ENCODE measurements at regions not wholly inside any gene's neighbourhood (a gene's known extent, or its start where the extent isn't known, plus 50 kb on each side); places are given as distances from the start of the nearest gene placed in this dataset.

DNA sequence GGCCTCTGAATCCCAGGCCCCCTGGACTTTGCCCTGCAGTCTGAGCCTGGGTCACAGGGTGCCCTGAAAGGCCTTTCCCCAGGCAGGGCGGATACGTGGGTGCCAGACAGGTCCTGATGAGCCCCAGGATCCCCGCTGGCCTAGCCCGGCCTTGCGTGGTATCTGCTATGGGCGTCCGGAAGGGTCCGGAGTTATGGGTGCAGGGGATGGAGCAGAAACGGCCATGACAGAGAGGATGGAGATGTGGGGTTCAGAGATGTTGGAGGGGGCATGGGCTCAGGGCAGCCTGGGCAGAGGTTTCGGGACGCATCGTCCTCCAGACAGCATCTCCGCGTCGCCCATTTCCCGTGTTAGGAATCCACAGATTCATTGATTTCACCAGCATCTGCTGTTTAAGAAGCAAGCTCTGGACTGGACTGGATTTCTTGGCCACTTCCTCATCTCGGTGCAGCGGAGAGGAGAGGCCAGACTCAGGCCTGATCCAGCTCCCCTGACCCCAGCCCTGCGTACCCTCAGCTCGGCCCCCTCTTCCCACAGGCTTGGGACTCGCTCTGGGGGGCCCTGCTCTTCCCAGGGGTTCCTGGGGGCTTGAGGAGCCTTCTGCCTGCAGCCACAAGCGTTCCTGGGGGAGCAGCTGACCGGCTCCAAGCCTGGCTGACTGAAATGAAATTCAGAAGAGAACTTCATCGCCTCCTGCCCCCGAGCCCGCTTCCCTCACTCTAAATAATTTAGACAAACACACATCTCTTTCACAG is 86.9 kb upstream of the ADRA2C start:
- no peaks in the 10 kb centered on the region for H3K27me3 ChIP-seq (ENCODE audit: control insufficient read depth in 2 of 2, insufficient read depth in 2 of 2, low read length in 2 of 2)
- CTCF ChIA-PET = no interaction called here
- Mint-ChIP-seq H3K36me3 (no peaks in the 10 kb centered on the region), H3K4me1 (peaks cover 0 to 4% (median 0%) of the 10 kb centered on the region in 7 donors), H3K27ac (no peak overlapping the region), H3K9me3 (no peaks in the 10 kb centered on the region), H3K27me3 (peaks cover 0 to 30% (median 8%) of the 10 kb centered on the region in 5 donors), H3K4me3 (no peak overlapping the region)
- ATAC-seq (no peak), DNase-seq (no peak)
- no peaks in the 10 kb centered on the region for H3K36me3 ChIP-seq (ENCODE audit: control insufficient read depth in 2 of 3, insufficient read depth in 3 of 3, low read length in 3 of 3)
- H3K4me3 ChIP-seq (ENCODE audit: low read length) = no peak overlapping the region
- H3K4me1 ChIP-seq (ENCODE audit: control insufficient read depth in 2 of 2, insufficient read depth in 2 of 2, low read length in 2 of 2) = no peaks in the 10 kb centered on the region
- POLR2A ChIA-PET = no interaction called here
- intact Hi-C loops (cut with micrococcal nuclease) = no loop called here
- no peak overlapping the region for H3K27ac ChIP-seq (ENCODE audit: low read depth, low read length)
- H3K9me3 ChIP-seq (ENCODE audit: control insufficient read depth in 2 of 3, low read length in 3 of 3) = no peaks in the 10 kb centered on the region

DNA sequence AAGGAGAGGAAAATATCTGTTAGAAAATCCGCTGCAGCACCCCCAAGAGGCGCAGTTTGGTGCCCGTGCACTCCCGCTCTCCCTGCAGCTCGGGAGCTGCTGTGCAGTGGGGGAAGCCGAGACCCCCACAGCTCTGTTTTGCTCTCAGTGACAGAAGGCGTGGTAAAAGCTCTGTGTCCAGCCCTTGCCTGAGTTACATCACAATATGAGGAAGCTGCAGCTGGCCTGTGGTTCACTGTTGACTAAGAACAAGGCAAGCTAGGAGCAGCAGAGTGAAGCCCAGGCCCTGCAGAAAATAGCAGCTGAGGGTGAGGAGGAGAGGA is 88.5 kb upstream of the ADRA2C start:
- ChIA-PET POLR2A (no interaction called here), CTCF (no interaction called here)
- no peak overlapping the region for H3K4me3 Mint-ChIP-seq
- H3K9me3 Mint-ChIP-seq = peaks cover 0 to 7% (median 0%) of the 10 kb centered on the region in 11 donors
- DNase-seq (no peak), ATAC-seq (no peak)
- intact Hi-C loops (cut with micrococcal nuclease) = no loop called here
- H3K36me3 Mint-ChIP-seq = no peaks in the 10 kb centered on the region
- no peak overlapping the region for H3K4me3 ChIP-seq (ENCODE audit: low read length)
- H3K4me1 Mint-ChIP-seq = peaks cover 0 to 4% (median 0%) of the 10 kb centered on the region in 7 donors
- H3K27me3 ChIP-seq (ENCODE audit: control insufficient read depth in 2 of 2, insufficient read depth in 2 of 2, low read length in 2 of 2) = no peaks in the 10 kb centered on the region
- H3K27ac Mint-ChIP-seq = no peak overlapping the region
- no peaks in the 10 kb centered on the region for H3K36me3 ChIP-seq (ENCODE audit: control insufficient read depth in 2 of 3, insufficient read depth in 3 of 3, low read length in 3 of 3)
- H3K9me3 ChIP-seq (ENCODE audit: control insufficient read depth in 2 of 3, low read length in 3 of 3) = no peaks in the 10 kb centered on the region
- H3K4me1 ChIP-seq (ENCODE audit: control insufficient read depth in 2 of 2, insufficient read depth in 2 of 2, low read length in 2 of 2) = no peaks in the 10 kb centered on the region
- H3K27ac ChIP-seq (ENCODE audit: low read depth, low read length) = no peak overlapping the region
- H3K27me3 Mint-ChIP-seq = peaks cover 0 to 36% (median 7%) of the 10 kb centered on the region in 5 donors

DNA sequence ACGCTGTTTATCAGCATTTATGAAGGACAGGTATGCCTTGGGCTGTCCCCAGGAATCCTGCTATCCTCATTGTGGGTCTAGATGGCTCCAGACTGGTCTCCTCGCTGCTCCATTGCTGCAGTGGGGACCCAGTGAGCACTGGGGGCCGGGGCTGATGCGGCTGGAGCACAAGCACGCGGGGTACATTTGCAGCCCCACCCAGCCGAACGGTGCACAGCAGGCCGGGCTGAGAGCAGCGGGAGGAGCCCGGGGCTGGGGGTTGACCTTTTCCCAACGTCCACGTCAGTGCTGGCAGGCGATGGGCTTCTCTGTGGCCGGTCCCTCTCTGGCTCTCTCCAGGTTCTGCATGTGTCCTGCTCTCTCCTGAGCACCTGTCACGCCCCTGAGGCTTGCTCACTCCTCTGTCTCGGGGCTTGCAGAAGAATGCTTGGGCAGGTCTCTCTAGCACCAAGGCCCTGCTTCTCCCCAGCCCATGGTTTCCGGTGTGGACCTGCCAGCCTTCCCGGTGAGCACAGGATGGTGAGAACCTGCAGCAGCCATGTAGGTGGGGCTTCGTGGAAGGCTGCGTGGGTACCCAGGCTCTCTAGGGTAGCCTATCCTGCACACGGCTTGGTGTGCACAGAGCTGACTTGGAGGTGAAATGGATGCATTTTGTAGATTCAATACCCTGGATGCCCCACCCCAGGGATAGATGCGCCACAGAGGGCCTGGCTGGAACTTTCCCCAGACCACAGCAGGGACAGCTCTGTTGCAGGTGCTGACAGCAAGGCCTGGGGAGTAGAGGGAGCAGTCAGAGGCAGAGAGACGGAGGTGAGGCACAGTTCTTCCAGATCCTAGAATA is 89.1 kb upstream of the ADRA2C start:
- Mint-ChIP-seq H3K4me3 (no peak overlapping the region), H3K9me3 (peaks cover 0 to 12% (median 0%) of the 10 kb centered on the region in 11 donors), H3K36me3 (no peaks in the 10 kb centered on the region), H3K27ac (no peak overlapping the region), H3K4me1 (peaks cover 0 to 4% (median 0%) of the 10 kb centered on the region in 7 donors), H3K27me3 (peaks cover 0 to 41% (median 4%) of the 10 kb centered on the region in 5 donors)
- Histone ChIP-seq H3K4me3 (ENCODE audit: low read length) (no peak overlapping the region), H3K36me3 (ENCODE audit: control insufficient read depth in 2 of 3, insufficient read depth in 3 of 3, low read length in 3 of 3) (no peaks in the 10 kb centered on the region), H3K27me3 (ENCODE audit: control insufficient read depth in 2 of 2, insufficient read depth in 2 of 2, low read length in 2 of 2) (no peaks in the 10 kb centered on the region), H3K9me3 (ENCODE audit: control insufficient read depth in 2 of 3, low read length in 3 of 3) (no peaks in the 10 kb centered on the region), H3K4me1 (ENCODE audit: control insufficient read depth in 2 of 2, insufficient read depth in 2 of 2, low read length in 2 of 2) (no peaks in the 10 kb centered on the region), H3K27ac (ENCODE audit: low read depth, low read length) (no peak overlapping the region)
- DNase-seq = no peak
- POLR2A ChIA-PET = no interaction called here
- intact Hi-C loops (cut with micrococcal nuclease) = no loop called here
- ATAC-seq = peak; percentile 14
- CTCF ChIA-PET = no interaction called here

DNA sequence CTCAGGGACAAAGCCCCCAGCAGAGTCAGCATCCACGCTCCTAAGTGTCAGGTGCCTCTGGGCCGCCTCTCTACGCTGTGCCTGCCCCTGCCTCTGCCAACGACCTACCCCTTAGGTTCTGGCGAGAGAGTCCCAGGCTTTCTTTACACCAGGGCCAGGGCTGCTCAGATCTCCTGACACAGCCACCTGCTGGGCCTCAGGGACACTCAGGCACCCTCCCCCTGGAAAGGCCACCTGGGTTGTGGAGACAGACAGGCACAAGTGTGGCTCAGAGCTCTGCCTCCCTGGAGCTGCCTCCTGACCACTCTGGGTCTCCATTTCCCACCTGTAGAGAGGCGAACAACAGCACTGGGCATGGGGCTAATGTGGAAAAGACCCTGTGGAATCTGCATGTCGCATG is 90.0 kb upstream of the ADRA2C start:
- Histone ChIP-seq H3K4me1 (ENCODE audit: control insufficient read depth in 2 of 2, insufficient read depth in 2 of 2, low read length in 2 of 2) (no peaks in the 10 kb centered on the region), H3K36me3 (ENCODE audit: control insufficient read depth in 2 of 3, insufficient read depth in 3 of 3, low read length in 3 of 3) (no peaks in the 10 kb centered on the region), H3K27me3 (ENCODE audit: control insufficient read depth in 2 of 2, insufficient read depth in 2 of 2, low read length in 2 of 2) (no peaks in the 10 kb centered on the region), H3K4me3 (ENCODE audit: low read length) (no peak overlapping the region), H3K9me3 (ENCODE audit: control insufficient read depth in 2 of 3, low read length in 3 of 3) (no peaks in the 10 kb centered on the region), H3K27ac (ENCODE audit: low read depth, low read length) (no peak overlapping the region)
- peaks cover 0 to 12% (median 0%) of the 10 kb centered on the region in 11 donors for H3K9me3 Mint-ChIP-seq
- no peak overlapping the region for H3K27ac Mint-ChIP-seq
- no peaks in the 10 kb centered on the region for H3K36me3 Mint-ChIP-seq
- ChIA-PET POLR2A (no interaction called here), CTCF (no interaction called here)
- H3K4me3 Mint-ChIP-seq = no peak overlapping the region
- intact Hi-C loops (cut with micrococcal nuclease) = no loop called here
- ATAC-seq (no peak), DNase-seq (no peak)
- H3K27me3 Mint-ChIP-seq = peaks cover 0 to 46% (median 8%) of the 10 kb centered on the region in 5 donors
- H3K4me1 Mint-ChIP-seq = peaks cover 0 to 4% (median 0%) of the 10 kb centered on the region in 7 donors

DNA sequence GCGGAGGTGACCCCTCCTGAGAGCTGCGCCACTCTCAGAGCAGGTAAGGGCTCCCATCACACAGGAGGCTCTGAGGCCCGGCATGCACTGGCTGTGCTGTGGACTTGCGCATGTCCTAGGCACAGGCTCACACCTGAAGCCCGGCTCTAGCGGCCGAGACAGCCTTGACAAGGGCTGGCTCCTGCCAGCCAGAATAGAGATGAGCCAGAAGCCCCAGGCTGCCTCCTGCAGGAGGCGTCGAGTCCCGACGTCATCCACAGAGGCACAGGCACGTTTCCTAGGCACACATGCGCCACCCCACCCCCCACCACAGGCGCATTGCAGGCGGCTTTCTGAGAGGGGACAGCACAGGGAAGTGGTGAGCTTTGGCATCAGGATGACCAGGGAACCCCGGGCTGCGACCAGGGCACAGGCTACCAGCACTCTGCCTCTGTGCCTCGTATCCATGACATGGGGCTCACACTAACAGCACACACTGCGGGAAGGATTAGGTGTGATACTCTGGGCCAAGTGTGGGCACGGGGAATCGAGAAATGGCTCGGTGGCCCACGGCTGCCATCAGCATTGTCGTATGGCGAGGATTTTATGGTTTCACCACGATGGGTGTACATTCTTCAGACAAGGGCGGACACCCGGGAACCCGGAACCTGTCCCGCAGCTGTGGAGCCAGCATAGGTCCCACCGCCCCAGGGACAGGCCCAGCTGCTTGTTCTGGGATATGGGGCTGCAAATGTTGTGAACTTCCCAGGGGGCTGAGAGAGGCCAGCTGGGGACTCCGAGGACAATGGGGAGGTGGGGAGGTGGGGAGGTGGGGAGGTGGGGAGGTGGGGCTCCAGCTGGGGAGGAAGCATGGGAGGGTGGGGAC is 90.7 kb upstream of the ADRA2C start:
- no peak overlapping the region for H3K4me3 ChIP-seq (ENCODE audit: low read length)
- Mint-ChIP-seq H3K4me1 (peaks cover 0 to 4% (median 0%) of the 10 kb centered on the region in 7 donors), H3K27me3 (peaks cover 0 to 43% (median 4%) of the 10 kb centered on the region in 5 donors), H3K27ac (no peak overlapping the region), H3K9me3 (peaks cover 0 to 12% (median 0%) of the 10 kb centered on the region in 11 donors), H3K4me3 (no peak overlapping the region), H3K36me3 (no peaks in the 10 kb centered on the region)
- CTCF ChIA-PET = no interaction called here
- H3K36me3 ChIP-seq (ENCODE audit: control insufficient read depth in 2 of 3, insufficient read depth in 3 of 3, low read length in 3 of 3) = no peaks in the 10 kb centered on the region
- ATAC-seq (no peak), DNase-seq (no peak)
- H3K27ac ChIP-seq (ENCODE audit: low read depth, low read length) = no peak overlapping the region
- H3K4me1 ChIP-seq (ENCODE audit: control insufficient read depth in 2 of 2, insufficient read depth in 2 of 2, low read length in 2 of 2) = no peaks in the 10 kb centered on the region
- H3K9me3 ChIP-seq (ENCODE audit: control insufficient read depth in 2 of 3, low read length in 3 of 3) = no peaks in the 10 kb centered on the region
- intact Hi-C loops (cut with micrococcal nuclease) = no loop called here
- POLR2A ChIA-PET = no interaction called here
- H3K27me3 ChIP-seq (ENCODE audit: control insufficient read depth in 2 of 2, insufficient read depth in 2 of 2, low read length in 2 of 2) = no peaks in the 10 kb centered on the region

DNA sequence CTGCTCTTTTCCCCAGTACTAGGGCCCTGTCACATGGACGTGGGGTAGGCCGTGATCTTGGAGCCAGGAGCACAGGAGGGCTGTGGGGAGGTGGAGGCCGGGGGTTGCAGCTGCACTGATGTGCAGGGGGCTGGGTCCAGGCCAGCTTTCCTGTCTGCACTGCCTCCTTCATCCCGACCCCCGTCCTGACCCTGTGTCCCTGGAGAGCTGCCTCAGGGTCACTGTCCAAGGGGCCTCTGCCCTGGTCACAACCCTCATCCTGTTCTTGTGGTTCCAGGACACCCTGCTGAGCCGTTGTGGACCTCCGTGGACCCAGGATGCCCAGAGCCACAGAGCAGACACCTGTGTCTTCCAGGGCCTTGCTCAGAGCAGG is 91.7 kb upstream of the ADRA2C start:
- Histone ChIP-seq H3K4me3 (ENCODE audit: low read length) (no peak overlapping the region), H3K36me3 (ENCODE audit: control insufficient read depth in 2 of 3, insufficient read depth in 3 of 3, low read length in 3 of 3) (no peaks in the 10 kb centered on the region), H3K9me3 (ENCODE audit: control insufficient read depth in 2 of 3, low read length in 3 of 3) (no peaks in the 10 kb centered on the region), H3K27ac (ENCODE audit: low read depth, low read length) (no peak overlapping the region), H3K4me1 (ENCODE audit: control insufficient read depth in 2 of 2, insufficient read depth in 2 of 2, low read length in 2 of 2) (no peaks in the 10 kb centered on the region), H3K27me3 (ENCODE audit: control insufficient read depth in 2 of 2, insufficient read depth in 2 of 2, low read length in 2 of 2) (no peaks in the 10 kb centered on the region)
- ChIA-PET CTCF (no interaction called here), POLR2A (no interaction called here)
- DNase-seq (no peak), ATAC-seq (no peak)
- H3K27me3 Mint-ChIP-seq = peaks cover 0 to 47% (median 4%) of the 10 kb centered on the region in 5 donors
- no peak overlapping the region for H3K27ac Mint-ChIP-seq
- peaks cover 0 to 12% (median 0%) of the 10 kb centered on the region in 11 donors for H3K9me3 Mint-ChIP-seq
- intact Hi-C loops (cut with micrococcal nuclease) = no loop called here
- H3K4me1 Mint-ChIP-seq = peaks cover 0 to 4% (median 0%) of the 10 kb centered on the region in 7 donors
- no peaks in the 10 kb centered on the region for H3K36me3 Mint-ChIP-seq
- no peak overlapping the region for H3K4me3 Mint-ChIP-seq

Measured in naive thymus-derived CD4-positive, alpha-beta T cell (primary cell).